T-cell (primary cell): ENCODE measurements at regions not wholly inside any gene's neighbourhood (a gene's known extent, or its start where the extent isn't known, plus 50 kb on each side); places are given as distances from the start of the nearest gene placed in this dataset.

Experiments used
- ATAC-seq, 4 experiments: fragments of 200-7000 bp in 3 of 4; fragments of 150-1000 bp in 1 of 4; cut with Tn5 transposase; replicated peaks in 1 of 4; 1 replicate in 3 of 4; 2 replicates in 1 of 4; pipeline ENCODE4 v1.10.0; 2021; ENCODE audit warnings: moderate library complexity in 3 of 4, mild to moderate bottlenecking in 2 of 4, moderate number of reproducible peaks in 1 of 4
- CTCF ChIA-PET, 2 donors: fragments of 300-600 bp; sonication (Branson Sonifier 250); formaldehyde crosslinking; loops; one replicate each; lab custom pipeline; 2022; ENCODE audit warnings: antibody characterized with exemption in 2 of 2; lab: Charles Lee
- POLR2A ChIA-PET, 2 donors: fragments of 300-600 bp; sonication (Branson Sonifier 250); formaldehyde crosslinking; loops; one replicate each; lab custom pipeline; 2022; ENCODE audit warnings: antibody characterized with exemption in 2 of 2; lab: Charles Lee
- DNase-seq, 35 experiments: peaks; one replicate each; pipeline versions ENCODE4 v3.0.0 to v3.0.0-alpha.2; 2013 to 2023
- H3K27ac ChIP-seq: one replicate; pipeline ENCODE4 v1.5.1; 2013; ENCODE audit warnings: low read length
- H3K27me3 ChIP-seq, 2 experiments: replicated peaks in 1 of 2; 1 replicate in 1 of 2; 2 replicates in 1 of 2; pipeline versions ENCODE4 v1.6.1 to v1.7.0; 2013; ENCODE audit warnings: low read length in 1 of 2, mixed read lengths in 1 of 2; ENCODE audit not compliant: control insufficient read depth in 2 of 2, insufficient read depth in 2 of 2; ENCODE audit errors: extremely low read depth in 1 of 2
- H3K36me3 ChIP-seq, 2 donors: 1 replicate in 1 of 2; 2 replicates in 1 of 2; pipeline versions ENCODE4 v1.6.1 to v1.7.0; 2013; ENCODE audit warnings: low read length in 1 of 2; ENCODE audit not compliant: control insufficient read depth in 2 of 2, insufficient read depth in 1 of 2; ENCODE audit errors: extremely low read depth in 1 of 2
- H3K4me1 ChIP-seq, 2 experiments: 1 replicate in 1 of 2; 2 replicates in 1 of 2; pipeline versions ENCODE4 v1.6.1 to v1.7.0; 2013; ENCODE audit warnings: low read length in 2 of 2, mixed read lengths in 1 of 2; ENCODE audit not compliant: insufficient read depth in 2 of 2, control insufficient read depth in 1 of 2; ENCODE audit errors: extremely low read depth in 1 of 2
- H3K4me3 ChIP-seq, 2 donors: 1 replicate in 1 of 2; 2 replicates in 1 of 2; pipeline versions ENCODE4 v1.5.1 to v1.7.0; 2013; ENCODE audit warnings: mild to moderate bottlenecking in 2 of 2, low read length in 1 of 2, moderate library complexity in 1 of 2; ENCODE audit not compliant: control insufficient read depth in 1 of 2; ENCODE audit errors: extremely low read depth in 1 of 2
- H3K9me3 ChIP-seq: 2 replicates; pipeline ENCODE4 v1.7.0; 2013
- H3K27ac Mint-ChIP-seq, 2 donors: one replicate each; pipeline ENCODE4 v1.8.0; 2020 to 2021; ENCODE audit warnings: mild to moderate bottlenecking in 2 of 2, mixed read lengths in 2 of 2
- H3K27me3 Mint-ChIP-seq, 2 donors: one replicate each; pipeline ENCODE4 v1.8.0; 2021 to 2022; ENCODE audit warnings: mixed read lengths in 2 of 2
- H3K36me3 Mint-ChIP-seq: one replicate; pipeline ENCODE4 v1.8.0; 2021; ENCODE audit warnings: mixed read lengths
- H3K4me1 Mint-ChIP-seq, 3 donors: one replicate each; pipeline ENCODE4 v1.8.0; 2020 to 2022; ENCODE audit warnings: mixed read lengths in 3 of 3, mild to moderate bottlenecking in 1 of 3
- H3K4me3 Mint-ChIP-seq, 3 donors: one replicate each; pipeline ENCODE4 v1.8.0; 2020 to 2022; ENCODE audit warnings: mild to moderate bottlenecking in 3 of 3, mixed read lengths in 3 of 3, moderate library complexity in 3 of 3
- H3K9me3 Mint-ChIP-seq, 3 donors: one replicate each; pipeline ENCODE4 v1.8.0; 2020 to 2022; ENCODE audit warnings: mixed read lengths in 3 of 3
- WGBS: methylation state at CpG from one replicate; pipeline ENCODE4 v1.1.5; 2013; ENCODE audit warnings: missing lambda C conversion rate; ENCODE audit not compliant: insufficient coverage; 5-methylcytosine and 5-hydroxymethylcytosine counted together

DNA sequence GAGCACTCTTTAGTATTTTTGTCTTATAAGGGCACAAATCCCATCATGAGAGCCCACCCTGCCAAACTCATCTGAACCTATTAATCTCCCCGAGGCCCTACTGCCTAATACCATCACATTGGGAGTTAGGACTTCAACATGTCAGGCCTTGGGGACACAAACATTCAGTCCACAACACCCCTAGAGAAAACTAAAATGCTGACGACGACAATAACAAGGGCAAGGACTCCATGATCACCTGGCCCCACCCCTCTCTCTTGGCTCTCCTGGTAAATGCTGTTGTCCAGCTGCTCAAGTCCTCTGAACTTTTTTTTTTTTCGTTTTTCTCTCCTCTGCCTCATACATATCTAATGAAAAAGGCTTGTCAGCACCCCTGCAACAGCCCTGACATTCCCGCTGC lies 118.8 kb upstream of the MKI67 start:
- H3K27ac Mint-ChIP-seq = no peak overlapping the region
- 74% methylated on average over 4 of the region's 5 CpGs for WGBS
- H3K4me3 Mint-ChIP-seq = no peak overlapping the region
- Histone ChIP-seq H3K4me3 (no peak overlapping the region), H3K9me3 (no peaks in the 10 kb centered on the region), H3K27me3 (peaks cover 0 to 9% of the 10 kb centered on the region in 2 experiments), H3K36me3 (no peaks in the 10 kb centered on the region), H3K27ac (no peak overlapping the region), H3K4me1 (no peaks in the 10 kb centered on the region)
- ChIA-PET POLR2A (no interaction called here), CTCF (interaction anchor here in 1 of 2 donors (1.5 kb wide), 1 partner anchor 11 kb away, joined by 4 read pairs; no protein-coding TSS in a partner anchor)
- H3K9me3 Mint-ChIP-seq = no peaks in the 10 kb centered on the region
- H3K4me1 Mint-ChIP-seq = no peaks in the 10 kb centered on the region
- no peak for DNase-seq
- no peak for ATAC-seq
- H3K36me3 Mint-ChIP-seq = no peaks in the 10 kb centered on the region
- H3K27me3 Mint-ChIP-seq = no peaks in the 10 kb centered on the region

DNA sequence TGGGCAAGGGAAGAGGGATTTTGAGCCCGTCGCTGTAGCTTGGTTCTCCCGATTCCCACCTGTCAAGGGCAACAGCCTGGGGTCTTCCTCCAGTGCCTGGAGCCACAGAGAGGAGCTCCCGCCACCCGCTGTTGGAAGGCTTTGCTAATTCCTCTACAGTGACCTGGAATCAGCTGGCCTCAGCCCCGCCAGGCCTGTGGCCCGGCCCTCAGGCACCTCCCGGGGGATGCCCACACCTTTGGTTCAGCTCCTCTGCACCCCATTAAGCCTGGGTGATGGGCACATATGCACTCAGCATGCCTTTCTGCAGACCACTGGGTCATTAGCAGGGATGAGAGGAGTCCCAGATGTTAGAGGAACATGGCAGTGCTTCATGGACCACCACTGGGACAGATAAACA lies 121.4 kb upstream of the MKI67 start:
- ChIA-PET POLR2A (no interaction called here), CTCF (no interaction called here)
- no peak overlapping the region for H3K27ac Mint-ChIP-seq
- H3K4me1 Mint-ChIP-seq = no peaks in the 10 kb centered on the region
- peaks cover 0 to 9% of the 10 kb centered on the region in 2 experiments for H3K27me3 ChIP-seq
- H3K36me3 Mint-ChIP-seq = no peaks in the 10 kb centered on the region
- DNase-seq = no peak
- no peaks in the 10 kb centered on the region for H3K4me1 ChIP-seq
- no peaks in the 10 kb centered on the region for H3K9me3 Mint-ChIP-seq
- H3K27me3 Mint-ChIP-seq = peaks cover under 1 to 1% of the 10 kb centered on the region in 2 donors
- 84% methylated on average over 8 of the region's 8 CpGs for WGBS
- no peaks in the 10 kb centered on the region for H3K36me3 ChIP-seq
- no peak for ATAC-seq
- no peak overlapping the region for H3K4me3 Mint-ChIP-seq
- no peaks in the 10 kb centered on the region for H3K9me3 ChIP-seq
- no peak overlapping the region for H3K27ac ChIP-seq
- H3K4me3 ChIP-seq = no peak overlapping the region

DNA sequence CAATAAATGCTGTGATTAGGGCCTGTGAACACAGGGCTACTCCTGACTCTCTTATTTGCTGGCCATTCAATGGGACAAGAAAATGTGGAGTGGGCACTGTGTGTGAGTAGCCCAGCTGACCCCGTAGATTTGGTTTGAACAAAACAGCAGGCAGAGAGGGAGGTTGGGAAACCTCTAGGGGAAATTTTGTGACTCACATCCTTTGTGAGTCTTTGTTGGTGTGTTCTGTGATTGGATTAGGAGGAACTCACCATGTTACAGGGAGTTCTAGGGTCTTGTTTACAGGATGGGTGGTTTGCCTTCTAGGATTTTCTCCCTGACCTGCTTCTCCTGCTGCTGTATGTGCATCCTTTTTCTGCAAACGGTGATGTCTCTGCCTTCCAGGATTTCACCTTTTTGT lies 128.3 kb upstream of the MKI67 start:
- Histone ChIP-seq H3K36me3 (no peaks in the 10 kb centered on the region), H3K27ac (no peak overlapping the region), H3K4me1 (no peaks in the 10 kb centered on the region), H3K4me3 (no peak overlapping the region), H3K27me3 (peaks cover 0 to 4% of the 10 kb centered on the region in 2 experiments), H3K9me3 (no peaks in the 10 kb centered on the region)
- DNase-seq = no peak
- CTCF ChIA-PET = interaction anchor here in 1 of 2 donors (1.0 kb wide), 1 partner anchor 9 kb away, joined by 3 read pairs; no protein-coding TSS in a partner anchor
- Mint-ChIP-seq H3K27me3 (peaks cover 3 to 10% of the 10 kb centered on the region in 2 donors), H3K4me1 (no peaks in the 10 kb centered on the region), H3K36me3 (no peaks in the 10 kb centered on the region), H3K9me3 (no peaks in the 10 kb centered on the region), H3K27ac (no peak overlapping the region), H3K4me3 (no peak overlapping the region)
- 83% methylated on average over 1 of the region's 2 CpGs for WGBS
- POLR2A ChIA-PET = no interaction called here
- ATAC-seq = no peak

DNA sequence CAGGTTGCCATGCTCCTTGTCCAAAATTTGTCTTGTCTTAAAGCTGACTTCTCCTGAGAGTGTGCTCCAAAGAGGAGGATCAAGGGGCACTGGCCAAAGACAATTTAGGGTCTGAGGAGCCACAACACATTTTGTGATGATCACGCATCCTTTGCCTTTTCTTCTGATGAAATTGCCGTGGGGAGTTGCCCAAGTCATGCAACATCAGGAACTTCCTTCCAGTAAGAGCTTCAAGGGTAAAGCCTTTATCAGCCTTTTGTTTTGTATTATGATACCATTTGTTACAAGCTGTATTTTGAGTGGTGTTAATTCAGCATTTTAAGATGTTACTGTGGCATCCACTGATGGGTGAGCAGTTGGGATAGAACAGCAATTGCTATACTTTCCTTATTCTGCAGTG lies 131.2 kb upstream of the MKI67 start:
- H3K27ac Mint-ChIP-seq = no peak overlapping the region
- DNase-seq (no peak), ATAC-seq (no peak)
- ChIA-PET POLR2A (no interaction called here), CTCF (no interaction called here)
- Histone ChIP-seq H3K4me3 (no peak overlapping the region), H3K4me1 (no peaks in the 10 kb centered on the region), H3K9me3 (no peaks in the 10 kb centered on the region), H3K27me3 (peaks cover 0 to 14% of the 10 kb centered on the region in 2 experiments), H3K36me3 (no peaks in the 10 kb centered on the region), H3K27ac (no peak overlapping the region)
- H3K4me1 Mint-ChIP-seq = no peaks in the 10 kb centered on the region
- H3K4me3 Mint-ChIP-seq = no peak overlapping the region
- no CpG with 5 or more reads among the region's 2 CpGs for WGBS
- no peaks in the 10 kb centered on the region for H3K36me3 Mint-ChIP-seq
- H3K9me3 Mint-ChIP-seq = no peaks in the 10 kb centered on the region
- peaks cover 12 to 15% of the 10 kb centered on the region in 2 donors for H3K27me3 Mint-ChIP-seq

DNA sequence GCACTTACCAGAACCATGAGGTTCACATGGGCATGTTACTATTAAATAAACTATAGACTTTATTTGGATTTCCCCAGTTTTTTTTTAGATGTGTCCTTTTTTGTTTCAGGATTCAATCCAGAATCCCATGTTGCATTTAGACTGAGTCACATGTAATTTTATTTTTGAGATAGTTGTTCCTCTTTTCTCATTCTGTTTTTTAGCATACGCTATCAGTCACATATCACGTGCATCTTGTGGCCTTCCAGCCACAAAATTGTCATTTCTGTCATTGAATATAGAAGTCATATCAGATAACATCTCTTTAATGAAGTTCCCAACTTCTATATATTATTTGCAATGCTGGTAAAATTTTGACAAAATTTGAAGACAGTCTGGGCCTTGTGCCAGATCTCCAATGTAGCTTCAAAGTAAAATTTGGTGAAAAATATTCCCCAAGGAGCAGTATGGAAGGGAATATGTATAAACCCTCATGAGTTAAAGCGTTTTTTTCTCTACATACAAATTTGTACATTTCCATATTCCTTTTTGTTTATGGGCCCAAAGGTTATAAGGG lies 132.3 kb upstream of the MKI67 start:
- Mint-ChIP-seq H3K9me3 (no peaks in the 10 kb centered on the region), H3K4me3 (no peak overlapping the region)
- POLR2A ChIA-PET = no interaction called here

DNA sequence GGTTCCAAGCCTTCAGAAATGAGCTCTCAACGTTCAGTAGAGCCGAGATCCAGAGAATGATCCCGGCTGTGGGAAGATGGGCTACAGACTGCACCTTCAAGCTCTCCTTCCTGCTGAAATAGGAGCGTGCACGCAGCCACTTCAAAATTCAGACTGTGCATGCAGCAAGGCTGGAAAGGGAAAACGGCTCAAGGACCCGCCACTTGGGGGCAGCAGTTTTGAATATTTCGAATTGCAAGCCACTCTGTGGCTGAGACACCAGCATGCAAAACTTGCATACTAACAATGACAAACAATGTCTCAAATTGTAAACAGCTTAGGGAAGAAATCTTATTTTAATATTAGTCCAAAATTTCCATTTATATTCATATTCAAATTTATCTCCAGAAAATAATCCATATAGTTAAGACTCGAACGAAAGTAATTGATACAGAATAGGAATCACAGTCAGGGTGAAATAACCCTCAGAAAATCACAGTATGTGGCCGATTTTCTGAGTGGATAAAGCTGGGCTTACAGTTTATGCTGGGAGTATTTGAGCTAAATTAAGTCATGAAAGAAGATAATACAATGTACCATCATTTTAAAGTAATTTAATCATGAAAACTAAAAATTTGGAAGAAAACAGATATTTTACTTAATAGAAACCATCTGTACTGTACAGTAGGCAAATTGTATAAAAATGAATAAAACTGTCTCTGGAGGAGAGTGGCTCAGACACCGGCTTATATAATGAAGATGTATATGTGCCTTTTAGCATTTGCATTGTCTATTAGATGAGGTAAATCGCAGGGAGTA lies 137.9 kb upstream of the MKI67 start:
- ATAC-seq = no peak
- Histone ChIP-seq H3K4me1 (no peaks in the 10 kb centered on the region), H3K4me3 (no peak overlapping the region), H3K27me3 (peaks cover 9 to 52% of the 10 kb centered on the region in 2 experiments), H3K9me3 (no peaks in the 10 kb centered on the region), H3K27ac (no peak overlapping the region), H3K36me3 (no peaks in the 10 kb centered on the region)
- CTCF ChIA-PET = interaction anchor here in 1 of 2 donors (0.7 to 1.0 kb wide), 2 partner anchors 9 to 50 kb away, joined by 3 to 5 read pairs; no protein-coding TSS in a partner anchor
- H3K4me1 Mint-ChIP-seq = peaks cover 0 to 6% (median 0%) of the 10 kb centered on the region in 3 donors
- POLR2A ChIA-PET = no interaction called here
- H3K36me3 Mint-ChIP-seq = no peaks in the 10 kb centered on the region
- H3K27ac Mint-ChIP-seq = no peak overlapping the region
- DNase-seq = peak in 29 of 35 experiments; percentile 2 to 46 (median 27)
- H3K27me3 Mint-ChIP-seq = peaks cover 34 to 59% of the 10 kb centered on the region in 2 donors
- H3K9me3 Mint-ChIP-seq = no peaks in the 10 kb centered on the region
- no peak overlapping the region for H3K4me3 Mint-ChIP-seq
- WGBS = 5% methylated on average over 4 of the region's 13 CpGs

More for the DNA sequence above, 132.3 kb upstream of the MKI67 start:
- Histone ChIP-seq H3K27me3 (peaks cover 0 to 25% of the 10 kb centered on the region in 2 experiments), H3K4me3 (no peak overlapping the region), H3K4me1 (no peaks in the 10 kb centered on the region), H3K27ac (no peak overlapping the region), H3K9me3 (no peaks in the 10 kb centered on the region), H3K36me3 (no peaks in the 10 kb centered on the region)
- H3K27ac Mint-ChIP-seq = no peak overlapping the region
- H3K36me3 Mint-ChIP-seq = no peaks in the 10 kb centered on the region
- H3K4me1 Mint-ChIP-seq = no peaks in the 10 kb centered on the region
- CTCF ChIA-PET = interaction anchor here in 1 of 2 donors (0.6 kb wide), 1 partner anchor 1453 kb away, joined by 3 read pairs; no protein-coding TSS in a partner anchor
- no CpG with 5 or more reads among the region's 3 CpGs for WGBS
- no peak for ATAC-seq
- DNase-seq = no peak
- peaks cover 11 to 21% of the 10 kb centered on the region in 2 donors for H3K27me3 Mint-ChIP-seq
